AG08396 (cell line): ENCODE measurements at regions not wholly inside any gene's neighbourhood (a gene's known extent, or its start where the extent isn't known, plus 50 kb on each side); places are given as distances from the start of the nearest gene placed in this dataset.

Source experiments
- DNase-seq: peaks from one replicate; pipeline ENCODE4 v3.0.0; 2012; ENCODE audit warnings: low spot score, mixed read lengths

DNA sequence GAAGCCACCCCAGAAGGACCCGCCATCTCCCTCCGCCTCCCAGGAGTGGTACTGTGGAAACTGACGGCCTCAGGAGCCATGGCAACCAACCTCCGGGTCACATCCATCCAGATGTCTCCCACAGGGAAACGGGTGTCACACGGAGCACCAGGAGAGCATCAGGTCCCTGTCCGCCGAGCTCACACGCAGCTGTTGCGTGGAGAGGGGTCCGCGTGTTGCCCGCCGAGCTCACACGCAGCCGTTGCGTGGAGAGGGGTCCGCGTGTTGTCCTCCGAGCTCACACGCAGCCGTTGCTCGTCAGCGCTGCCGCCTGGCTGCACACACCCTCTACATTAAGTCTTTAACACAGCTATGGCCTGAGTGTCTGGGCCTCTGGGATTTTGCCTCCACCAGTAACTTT lies 311.1 kb upstream of the SHH start:
- no peak for DNase-seq

- DNase-seq = no peak
These were observed 310.6 kb upstream of the SHH start for GRCh38 chr7:156122752-156123354.

- DNase-seq = no peak
These were observed 309.7 kb upstream of the SHH start for GRCh38 chr7:156121956-156122355.

GRCh38 chr7:156121434-156121833 lies 309.2 kb upstream of the SHH start:
- DNase-seq = no peak

GRCh38 chr7:156120552-156120951 lies 308.3 kb upstream of the SHH start:
- DNase-seq = no peak

GRCh38 chr7:156119771-156120170 lies 307.5 kb upstream of the SHH start:
- no peak for DNase-seq

GRCh38 chr7:156118248-156118645 lies 306.0 kb upstream of the SHH start:
- DNase-seq = no peak

GRCh38 chr7:156117542-156118247 lies 305.4 kb upstream of the SHH start:
- DNase-seq = no peak

DNA sequence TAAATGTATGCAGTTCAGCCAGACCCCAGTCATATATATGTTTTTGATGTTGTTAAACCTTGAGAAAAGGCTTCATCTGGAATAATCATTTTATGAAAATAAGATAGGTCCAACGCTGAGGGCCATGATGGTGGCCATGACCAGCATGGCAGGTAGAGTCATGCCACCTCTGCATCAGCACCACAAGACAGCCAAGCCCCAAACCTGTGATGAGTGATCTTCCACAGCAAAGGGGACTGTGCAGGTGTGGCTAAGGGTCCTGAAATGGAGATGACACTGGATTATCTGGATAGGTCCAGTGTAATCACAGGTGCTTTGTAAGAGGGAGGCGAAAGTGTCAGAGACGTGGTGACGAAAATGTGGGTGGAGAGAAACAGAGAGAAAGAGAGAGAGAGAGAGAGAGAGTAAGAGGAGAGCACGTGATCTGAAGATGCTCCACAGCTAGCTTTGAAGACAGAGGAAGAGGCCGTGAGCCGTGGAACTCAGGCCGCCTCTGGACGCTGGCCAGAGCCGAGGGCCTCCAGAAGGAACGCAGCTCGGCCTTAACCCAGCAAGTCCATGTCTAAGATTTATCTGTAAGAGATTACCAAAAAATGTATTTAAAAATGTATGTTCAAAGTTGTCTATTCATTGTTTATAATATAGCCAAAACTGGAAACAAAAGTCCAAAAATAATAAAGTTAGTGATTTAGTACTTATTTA lies 304.4 kb upstream of the SHH start:
- no peak for DNase-seq

DNA sequence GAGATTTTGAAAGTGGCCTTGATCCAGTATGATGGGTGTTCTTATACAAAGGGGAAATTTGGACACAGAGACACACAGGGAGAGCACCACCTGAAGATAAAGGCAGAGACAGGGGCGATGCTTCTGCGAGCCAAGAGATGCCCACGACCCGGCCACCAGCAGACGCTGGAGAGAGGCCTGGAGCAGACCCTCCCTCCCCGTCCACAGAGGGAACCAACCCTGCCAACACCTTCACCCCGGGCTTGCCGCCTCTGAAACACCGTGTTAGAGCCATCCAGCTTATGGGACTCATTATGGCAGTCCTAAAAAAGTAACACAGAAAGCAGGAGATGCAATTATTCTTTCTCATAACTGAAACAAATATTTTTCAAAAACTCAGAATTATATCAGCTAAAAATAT lies 303.3 kb upstream of the SHH start:
- DNase-seq = no peak

DNA sequence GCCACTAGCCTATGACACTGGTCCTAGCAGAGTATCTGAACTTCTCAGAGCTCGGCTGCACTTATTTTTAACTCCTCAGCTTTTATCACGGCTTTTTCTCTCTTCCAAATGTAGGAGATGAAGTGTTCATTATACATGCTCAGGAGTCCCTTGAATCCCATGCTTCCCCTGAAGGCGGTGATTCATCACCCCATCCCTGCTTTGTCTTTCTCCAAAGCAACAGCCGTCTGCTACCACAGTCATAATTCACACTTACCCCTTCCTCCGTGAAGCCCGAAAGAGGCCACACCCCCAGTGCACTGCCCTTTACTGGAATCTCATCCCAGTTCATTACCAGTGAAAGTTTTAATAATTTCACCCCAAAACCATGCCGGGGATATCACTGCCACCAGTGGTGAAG lies 301.5 kb upstream of the SHH start:
- no peak for DNase-seq

- DNase-seq = no peak
These were observed 297.7 kb upstream of the SHH start for GRCh38 chr7:156109988-156110387.

DNA sequence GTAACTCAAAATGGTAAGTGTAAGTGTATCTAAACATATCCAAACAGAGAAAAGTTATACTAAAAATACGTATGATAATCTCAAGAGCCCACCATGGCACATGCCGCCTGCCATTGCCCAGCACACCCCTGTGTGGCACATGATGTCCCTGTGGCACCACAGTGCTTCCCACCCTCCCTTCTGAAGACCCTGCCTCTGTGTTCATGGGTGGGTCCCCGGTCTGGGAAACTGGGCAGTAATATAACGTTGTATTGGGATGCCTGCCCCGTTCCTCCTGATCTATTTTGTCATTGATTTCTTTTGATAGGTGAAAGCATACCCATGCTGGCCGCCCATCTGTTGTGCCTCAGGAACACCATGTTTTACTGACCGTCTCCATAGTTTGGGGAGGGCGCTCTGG lies 296.8 kb upstream of the SHH start:
- DNase-seq = no peak

GRCh38 chr7:156107957-156108356 lies 295.7 kb upstream of the SHH start:
- DNase-seq = no peak

DNA sequence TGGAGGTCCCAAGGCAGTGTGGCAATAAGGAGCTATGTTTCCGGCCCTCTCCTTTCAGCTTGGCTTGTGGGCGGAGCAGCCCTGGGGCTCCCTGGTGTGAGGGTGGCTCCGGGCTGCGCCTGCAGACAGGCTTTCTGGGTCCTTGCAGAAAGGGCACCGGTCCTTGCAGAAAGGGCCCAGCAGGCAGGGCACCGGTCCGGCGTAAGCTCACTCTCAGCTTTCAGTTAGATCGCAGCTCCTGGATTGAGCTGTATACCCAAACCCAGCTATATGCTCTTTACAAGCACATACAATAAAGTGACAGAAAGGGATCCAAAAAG lies 293.8 kb upstream of the SHH start:
- DNase-seq = no peak

GRCh38 chr7:156105337-156106106 lies 293.3 kb upstream of the SHH start:
- no peak for DNase-seq

GRCh38 chr7:156104501-156105336 lies 292.5 kb upstream of the SHH start:
- no peak for DNase-seq

DNA sequence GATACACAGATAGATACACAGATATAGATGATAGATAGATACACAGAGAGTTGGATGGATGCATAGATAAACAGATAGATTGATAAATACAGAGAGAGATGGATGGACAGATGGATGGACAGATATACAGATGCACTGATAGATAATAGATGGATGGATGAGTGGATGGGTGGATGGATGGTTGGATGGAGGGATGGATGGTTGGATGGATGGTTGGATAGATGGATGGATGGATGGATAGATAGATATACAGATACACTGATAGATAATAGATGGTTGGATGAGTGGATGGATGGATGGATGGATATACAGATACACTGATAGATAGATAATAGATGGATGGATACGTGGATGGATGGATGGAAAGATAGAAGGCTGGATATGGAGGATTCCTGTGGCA lies 290.0 kb upstream of the SHH start:
- no peak for DNase-seq

GRCh38 chr7:156101355-156101754 lies 289.1 kb upstream of the SHH start:
- DNase-seq = no peak

- DNase-seq = no peak
These were observed 287.8 kb upstream of the SHH start for GRCh38 chr7:156100086-156100485.

GRCh38 chr7:156099085-156099484 lies 286.8 kb upstream of the SHH start:
- DNase-seq = no peak
